ENCODE measurements at regions not wholly inside any gene's neighbourhood (a gene's known extent, or its start where the extent isn't known, plus 50 kb on each side); places are given as distances from the start of the nearest gene placed in this dataset.

- TF ChIP-seq POLR2AphosphoS5 (IDR thresholded peaks at IDR 0.05; ENCODE audit: low read depth, low read length) (no peak), CTCF (IDR thresholded peaks at IDR 0.05) (no peak), SIN3A (IDR thresholded peaks at IDR 0.05; ENCODE audit: borderline replicate concordance, insufficient read depth, low read depth, low read length) (no peak)
- TF ChIP-seq, protein P1, sequence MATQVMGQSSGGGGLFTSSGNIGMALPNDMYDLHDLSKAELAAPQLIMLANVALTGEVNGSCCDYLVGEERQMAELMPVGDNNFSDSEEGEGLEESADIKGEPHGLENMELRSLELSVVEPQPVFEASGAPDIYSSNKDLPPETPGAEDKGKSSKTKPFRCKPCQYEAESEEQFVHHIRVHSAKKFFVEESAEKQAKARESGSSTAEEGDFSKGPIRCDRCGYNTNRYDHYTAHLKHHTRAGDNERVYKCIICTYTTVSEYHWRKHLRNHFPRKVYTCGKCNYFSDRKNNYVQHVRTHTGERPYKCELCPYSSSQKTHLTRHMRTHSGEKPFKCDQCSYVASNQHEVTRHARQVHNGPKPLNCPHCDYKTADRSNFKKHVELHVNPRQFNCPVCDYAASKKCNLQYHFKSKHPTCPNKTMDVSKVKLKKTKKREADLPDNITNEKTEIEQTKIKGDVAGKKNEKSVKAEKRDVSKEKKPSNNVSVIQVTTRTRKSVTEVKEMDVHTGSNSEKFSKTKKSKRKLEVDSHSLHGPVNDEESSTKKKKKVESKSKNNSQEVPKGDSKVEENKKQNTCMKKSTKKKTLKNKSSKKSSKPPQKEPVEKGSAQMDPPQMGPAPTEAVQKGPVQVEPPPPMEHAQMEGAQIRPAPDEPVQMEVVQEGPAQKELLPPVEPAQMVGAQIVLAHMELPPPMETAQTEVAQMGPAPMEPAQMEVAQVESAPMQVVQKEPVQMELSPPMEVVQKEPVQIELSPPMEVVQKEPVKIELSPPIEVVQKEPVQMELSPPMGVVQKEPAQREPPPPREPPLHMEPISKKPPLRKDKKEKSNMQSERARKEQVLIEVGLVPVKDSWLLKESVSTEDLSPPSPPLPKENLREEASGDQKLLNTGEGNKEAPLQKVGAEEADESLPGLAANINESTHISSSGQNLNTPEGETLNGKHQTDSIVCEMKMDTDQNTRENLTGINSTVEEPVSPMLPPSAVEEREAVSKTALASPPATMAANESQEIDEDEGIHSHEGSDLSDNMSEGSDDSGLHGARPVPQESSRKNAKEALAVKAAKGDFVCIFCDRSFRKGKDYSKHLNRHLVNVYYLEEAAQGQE (IDR thresholded peaks at IDR 0.05; ENCODE audit: insufficient read depth in 1 of 2, low read depth in 2 of 2, low read length in 1 of 2), result no peak
These were observed 177.0 kb upstream of the PPP1R26 start for GRCh38 chr9:135302329-135303279.
